Sigmoid colon (tissue), 4 donors: ENCODE measurements at regions not wholly inside any gene's neighbourhood (a gene's known extent, or its start where the extent isn't known, plus 50 kb on each side); places are given as distances from the start of the nearest gene placed in this dataset.

Experiments used
- CTCF ChIP-seq, 4 experiments: fragments of 450-650 bp in 3 of 4; fragments of 200-600 bp in 1 of 4; IDR thresholded peaks; one replicate each; pipeline ENCODE4 v1.5.1; 2016 to 2019; ENCODE audit warnings: antibody characterized with exemption in 4 of 4, mild to moderate bottlenecking in 3 of 4, moderate library complexity in 2 of 4
- POLR2A ChIP-seq, 2 donors: fragments of 450-650 bp; IDR thresholded peaks; one replicate each; pipeline ENCODE4 v1.6.1; 2016; ENCODE audit warnings: antibody characterized with exemption in 2 of 2, mild to moderate bottlenecking in 2 of 2, moderate library complexity in 2 of 2
- POLR2AphosphoS5 ChIP-seq, 4 donors: sonication (generic); formaldehyde crosslinking; IDR thresholded peaks; one replicate each; pipeline ENCODE4 v1.6.1; 2017; ENCODE audit warnings: antibody characterized with exemption in 4 of 4

- TF ChIP-seq CTCF (IDR thresholded peaks at IDR 0.05): no peak
- TF ChIP-seq POLR2AphosphoS5 (IDR thresholded peaks at IDR 0.05): no peak
- TF ChIP-seq POLR2A (IDR thresholded peaks at IDR 0.05): no peak
Measured at GRCh38 chr21:27168084-27168483, 201.2 kb upstream of the ADAMTS5 start.
